ENCODE measurements at regions not wholly inside any gene's neighbourhood (a gene's known extent, or its start where the extent isn't known, plus 50 kb on each side); places are given as distances from the start of the nearest gene placed in this dataset.

- no peak overlapping the region for H3K4me2 ChIP-seq (ENCODE audit: low read length)
- H3K79me2 ChIP-seq (ENCODE audit: insufficient read depth, low read depth, low read length), result no peaks in the 10 kb centered on the region
- DNase-seq (ENCODE audit: low spot score), result no peak
- no peak overlapping the region for H2AFZ ChIP-seq (ENCODE audit: low read length)
- ChIA-PET CTCF (ENCODE audit: unreplicated experiment) (no interaction called here), POLR2A (no interaction called here)
- H3K4me1 ChIP-seq (ENCODE audit: insufficient read depth, low read length, poor library complexity, severe bottlenecking), result no peaks in the 10 kb centered on the region
- no peak overlapping the region for H3K4me3 ChIP-seq (ENCODE audit: low read depth, low read length, poor library complexity, severe bottlenecking)
- no peak for TF ChIP-seq CTCF (conservative IDR thresholded peaks at IDR 0.05; ENCODE audit: low read length)
- TF ChIP-seq EZH2phosphoT487 (IDR thresholded peaks at IDR 0.05; ENCODE audit: borderline replicate concordance, low read depth, low read length), result no peak
- no peak overlapping the region for H3K27ac ChIP-seq (ENCODE audit: low read depth, low read length, poor library complexity, severe bottlenecking)
- intact Hi-C loops (cut with micrococcal nuclease; ENCODE audit: unreplicated experiment), result loop anchor here (10.0 kb wide), 1 partner anchor 1002 kb away; the partner anchor contains the start of gene RMP24
- H3K9me2 ChIP-seq (ENCODE audit: insufficient read depth, low read length), result no peaks in the 10 kb centered on the region
- no peaks in the 10 kb centered on the region for H3K9me3 ChIP-seq (ENCODE audit: low read length)
- no peaks in the 10 kb centered on the region for H4K20me1 ChIP-seq (ENCODE audit: insufficient read depth, low read length)
- no TSS peak for BruUV-seq (replicated peaks)
- H3K36me3 ChIP-seq (ENCODE audit: insufficient read depth, low read length), result no peaks in the 10 kb centered on the region
Measured at GRCh38 chr18:34972765-34973414, 68.3 kb upstream of the MAPRE2 start.

- H3K36me3 ChIP-seq (ENCODE audit: insufficient read depth, low read length), result no peaks in the 10 kb centered on the region
- no peaks in the 10 kb centered on the region for H3K79me2 ChIP-seq (ENCODE audit: insufficient read depth, low read depth, low read length)
- H2AFZ ChIP-seq (ENCODE audit: low read length), result peak overlapping the region; percentile 88; the same call in 1 of the 2 replicates
- no TSS peak for BruUV-seq (replicated peaks)
- H3K4me1 ChIP-seq (ENCODE audit: insufficient read depth, low read length, poor library complexity, severe bottlenecking), result peaks cover 12% of the 10 kb centered on the region
- no peaks in the 10 kb centered on the region for H4K20me1 ChIP-seq (ENCODE audit: insufficient read depth, low read length)
- intact Hi-C loops (cut with micrococcal nuclease; ENCODE audit: unreplicated experiment), result loop anchor here (10.0 kb wide), 1 partner anchor 999 kb away; the partner anchor contains the start of gene RMP24
- POLR2A ChIA-PET, result no interaction called here
- no peaks in the 10 kb centered on the region for H3K9me3 ChIP-seq (ENCODE audit: low read length)
- TF ChIP-seq CTCF (conservative IDR thresholded peaks at IDR 0.05; ENCODE audit: low read length) (no peak), EZH2phosphoT487 (IDR thresholded peaks at IDR 0.05; ENCODE audit: borderline replicate concordance, low read depth, low read length) (no peak)
- H3K4me3 ChIP-seq (ENCODE audit: low read depth, low read length, poor library complexity, severe bottlenecking), result peak overlapping the region; percentile 87
- peak overlapping the region; percentile 99 for H3K4me2 ChIP-seq (ENCODE audit: low read length)
- no peaks in the 10 kb centered on the region for H3K9me2 ChIP-seq (ENCODE audit: insufficient read depth, low read length)
- no peak for DNase-seq (ENCODE audit: low spot score)
- no peak overlapping the region for H3K27ac ChIP-seq (ENCODE audit: low read depth, low read length, poor library complexity, severe bottlenecking)
- CTCF ChIA-PET (ENCODE audit: unreplicated experiment), result no interaction called here
Measured at GRCh38 chr18:34976123-34976522, 65.1 kb upstream of the MAPRE2 start.

- no TSS peak for BruUV-seq (replicated peaks)
- no peak overlapping the region for H3K27ac ChIP-seq (ENCODE audit: low read depth, low read length, poor library complexity, severe bottlenecking)
- H3K9me2 ChIP-seq (ENCODE audit: insufficient read depth, low read length), result no peaks in the 10 kb centered on the region
- TF ChIP-seq CTCF (conservative IDR thresholded peaks at IDR 0.05; ENCODE audit: low read length), result no peak
- no peak for TF ChIP-seq EZH2phosphoT487 (IDR thresholded peaks at IDR 0.05; ENCODE audit: borderline replicate concordance, low read depth, low read length)
- H3K4me3 ChIP-seq (ENCODE audit: low read depth, low read length, poor library complexity, severe bottlenecking), result peak overlapping the region; percentile 87
- no peaks in the 10 kb centered on the region for H3K79me2 ChIP-seq (ENCODE audit: insufficient read depth, low read depth, low read length)
- H3K36me3 ChIP-seq (ENCODE audit: insufficient read depth, low read length), result no peaks in the 10 kb centered on the region
- peaks cover 12% of the 10 kb centered on the region for H3K4me1 ChIP-seq (ENCODE audit: insufficient read depth, low read length, poor library complexity, severe bottlenecking)
- intact Hi-C loops (cut with micrococcal nuclease; ENCODE audit: unreplicated experiment), result loop anchor here (10.0 kb wide), 1 partner anchor 998 kb away; the partner anchor contains the start of gene RMP24
- ChIA-PET POLR2A (no interaction called here), CTCF (ENCODE audit: unreplicated experiment) (no interaction called here)
- H3K4me2 ChIP-seq (ENCODE audit: low read length), result peak overlapping the region; percentile 99
- H3K9me3 ChIP-seq (ENCODE audit: low read length), result no peaks in the 10 kb centered on the region
- no peak for DNase-seq (ENCODE audit: low spot score)
- peak overlapping the region; percentile 88; the same call in 1 of the 2 replicates for H2AFZ ChIP-seq (ENCODE audit: low read length)
- no peaks in the 10 kb centered on the region for H4K20me1 ChIP-seq (ENCODE audit: insufficient read depth, low read length)
Measured at GRCh38 chr18:34976534-34976898, 64.7 kb upstream of the MAPRE2 start.
